ENCODE measurements at regions not wholly inside any gene's neighbourhood (a gene's known extent, or its start where the extent isn't known, plus 50 kb on each side); places are given as distances from the start of the nearest gene placed in this dataset.

DNA sequence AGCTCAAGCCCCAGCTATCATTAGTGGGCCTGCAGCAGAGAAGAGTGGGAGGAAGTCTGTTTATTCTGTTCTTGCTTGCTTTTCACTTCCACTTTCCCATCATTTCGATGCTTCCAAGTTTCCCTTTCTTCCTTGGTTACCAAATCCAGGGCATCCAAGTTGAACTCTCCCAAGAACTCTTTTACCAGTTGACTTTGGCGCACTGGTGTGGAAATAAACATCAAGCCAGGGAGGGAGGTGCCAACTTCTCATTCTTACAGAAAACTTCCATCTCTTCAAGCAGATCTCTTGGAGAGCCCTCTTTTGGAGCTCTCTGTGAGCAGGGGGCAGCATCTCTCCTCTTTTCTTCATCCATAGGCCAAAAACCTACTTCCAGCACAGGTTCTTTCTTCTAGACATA, 85.7 kb upstream of the RGS17 start:
- TF ChIP-seq POLR2AphosphoS5 (IDR thresholded peaks at IDR 0.05), result no peak
- no peak for TF ChIP-seq CTCF (IDR thresholded peaks at IDR 0.05 in 8 of 11, conservative IDR thresholded peaks at IDR 0.05 in 3 of 11)
